C4-2B (cell line): ENCODE measurements at regions not wholly inside any gene's neighbourhood (a gene's known extent, or its start where the extent isn't known, plus 50 kb on each side); places are given as distances from the start of the nearest gene placed in this dataset.
"Not testable (repeated sequence)": the region's sequence is repeated elsewhere in the genome, so short reads cannot be mapped to it uniquely, and the experiment has no call there.

Experiments used
- CTCF ChIP-seq: fragments of 450-650 bp; conservative IDR thresholded peaks from 2 replicates; pipeline ENCODE4 v1.5.1; 2017; ENCODE audit warnings: mild to moderate bottlenecking
- ZFX ChIP-seq: fragments of 450-650 bp; IDR thresholded peaks from 2 replicates; pipeline ENCODE4 v1.6.1; 2017

- TF ChIP-seq CTCF, ZFX: not testable (repeated sequence)
Measured at GRCh38 chr3:73147479-73147878, 86.0 kb downstream of the EBLN2 start.
